ENCODE measurements at regions not wholly inside any gene's neighbourhood (a gene's known extent, or its start where the extent isn't known, plus 50 kb on each side); places are given as distances from the start of the nearest gene placed in this dataset.

- Histone ChIP-seq H3K27ac (ENCODE audit: low read length) (no peak overlapping the region), H3K36me3 (ENCODE audit: insufficient read depth, low read length) (no peaks in the 10 kb centered on the region), H2AFZ (ENCODE audit: low read depth, low read length) (no peak overlapping the region), H4K20me1 (ENCODE audit: insufficient read depth, low read length) (no peaks in the 10 kb centered on the region; the same call in 1 of the 2 replicates), H3K4me1 (ENCODE audit: insufficient read depth, low read length) (no peaks in the 10 kb centered on the region), H3K27me3 (ENCODE audit: insufficient read depth, low read length, poor library complexity) (peaks cover 10% of the 10 kb centered on the region), H3K9ac (ENCODE audit: low read depth, low read length) (no peak overlapping the region), H3K79me2 (ENCODE audit: insufficient read depth, low read length) (no peaks in the 10 kb centered on the region), H3K9me3 (ENCODE audit: insufficient read depth, low read length, severe bottlenecking) (no peaks in the 10 kb centered on the region), H3K4me3 (ENCODE audit: low read depth in 1 of 2, low read length in 2 of 2) (no peak overlapping the region), H3K4me2 (ENCODE audit: insufficient read depth, low read length) (no peak overlapping the region)
- TF ChIP-seq CTCF (IDR thresholded peaks at IDR 0.05; ENCODE audit: borderline replicate concordance, extremely low read depth, low read length, poor library complexity, severe bottlenecking) (no peak), EZH2 (IDR thresholded peaks at IDR 0.05; ENCODE audit: borderline replicate concordance, low read depth, low read length, severe bottlenecking) (no peak)
- DNase-seq: no peak
- no peak for ATAC-seq (ENCODE audit: insufficient read depth, low read depth)
Measured at GRCh38 chr7:131621652-131622051, 65.2 kb upstream of the PODXL start.

GRCh38 chr7:131620673-131621609 is 64.5 kb upstream of the PODXL start:
- H3K27me3 ChIP-seq (ENCODE audit: insufficient read depth, low read length, poor library complexity): peaks cover 10% of the 10 kb centered on the region
- H3K4me3 ChIP-seq (ENCODE audit: low read depth in 1 of 2, low read length in 2 of 2): no peak overlapping the region
- no peak for ATAC-seq (ENCODE audit: insufficient read depth, low read depth)
- H3K9me3 ChIP-seq (ENCODE audit: insufficient read depth, low read length, severe bottlenecking): no peaks in the 10 kb centered on the region
- H3K9ac ChIP-seq (ENCODE audit: low read depth, low read length): no peak overlapping the region
- H3K79me2 ChIP-seq (ENCODE audit: insufficient read depth, low read length): no peaks in the 10 kb centered on the region
- no peak for DNase-seq
- no peak overlapping the region for H2AFZ ChIP-seq (ENCODE audit: low read depth, low read length)
- no peaks in the 10 kb centered on the region for H3K4me1 ChIP-seq (ENCODE audit: insufficient read depth, low read length)
- no peak overlapping the region for H3K27ac ChIP-seq (ENCODE audit: low read length)
- H3K4me2 ChIP-seq (ENCODE audit: insufficient read depth, low read length): no peak overlapping the region
- no peaks in the 10 kb centered on the region for H3K36me3 ChIP-seq (ENCODE audit: insufficient read depth, low read length)
- TF ChIP-seq CTCF (IDR thresholded peaks at IDR 0.05; ENCODE audit: borderline replicate concordance, extremely low read depth, low read length, poor library complexity, severe bottlenecking) (no peak), EZH2 (IDR thresholded peaks at IDR 0.05; ENCODE audit: borderline replicate concordance, low read depth, low read length, severe bottlenecking) (no peak)
- no peaks in the 10 kb centered on the region; the same call in 1 of the 2 replicates for H4K20me1 ChIP-seq (ENCODE audit: insufficient read depth, low read length)

- Histone ChIP-seq H3K36me3 (ENCODE audit: insufficient read depth, low read length) (no peaks in the 10 kb centered on the region), H3K79me2 (ENCODE audit: insufficient read depth, low read length) (no peaks in the 10 kb centered on the region), H3K9ac (ENCODE audit: low read depth, low read length) (no peak overlapping the region), H3K4me2 (ENCODE audit: insufficient read depth, low read length) (no peak overlapping the region), H3K4me3 (ENCODE audit: low read depth in 1 of 2, low read length in 2 of 2) (no peak overlapping the region), H4K20me1 (ENCODE audit: insufficient read depth, low read length) (no peaks in the 10 kb centered on the region), H3K4me1 (ENCODE audit: insufficient read depth, low read length) (no peaks in the 10 kb centered on the region), H2AFZ (ENCODE audit: low read depth, low read length) (no peak overlapping the region), H3K27me3 (ENCODE audit: insufficient read depth, low read length, poor library complexity) (peaks cover 10% of the 10 kb centered on the region), H3K27ac (ENCODE audit: low read length) (no peak overlapping the region), H3K9me3 (ENCODE audit: insufficient read depth, low read length, severe bottlenecking) (no peaks in the 10 kb centered on the region)
- no peak for DNase-seq
- ATAC-seq (ENCODE audit: insufficient read depth, low read depth): no peak
- no peak for TF ChIP-seq EZH2 (IDR thresholded peaks at IDR 0.05; ENCODE audit: borderline replicate concordance, low read depth, low read length, severe bottlenecking)
- no peak for TF ChIP-seq CTCF (IDR thresholded peaks at IDR 0.05; ENCODE audit: borderline replicate concordance, extremely low read depth, low read length, poor library complexity, severe bottlenecking)
Measured at GRCh38 chr7:131619336-131620305, 63.2 kb upstream of the PODXL start.
